WTC11 (cell line): ENCODE measurements at regions not wholly inside any gene's neighbourhood (a gene's known extent, or its start where the extent isn't known, plus 50 kb on each side); places are given as distances from the start of the nearest gene placed in this dataset.

Source experiments
- ATAC-seq: fragments of 200-7000 bp; cut with Tn5 transposase; 2 replicates; pipeline ENCODE4 v1.10.0; 2021; ENCODE audit warnings: mild to moderate bottlenecking, moderate library complexity
- CTCF ChIA-PET: fragments of 300-600 bp; sonication (Branson Sonifier 250); formaldehyde crosslinking; loops from one replicate; lab custom pipeline; 2021; ENCODE audit warnings: antibody characterized with exemption; lab: Charles Lee
- POLR2A ChIA-PET: fragments of 350-600 bp; sonication (Branson Sonifier 250); formaldehyde crosslinking; loops from one replicate; lab custom pipeline; 2021; ENCODE audit warnings: antibody characterized with exemption; lab: Charles Lee
- DNase-seq: peaks from one replicate; pipeline ENCODE4 v3.0.0; 2021; ENCODE audit warnings: low spot score
- H3K27ac Mint-ChIP-seq: 2 replicates; pipeline ENCODE4 v1.8.0; 2021; ENCODE audit warnings: mixed read lengths
- H3K27me3 Mint-ChIP-seq: 2 replicates; pipeline ENCODE4 v1.8.0; 2021; ENCODE audit warnings: low read depth, mild to moderate bottlenecking, moderate library complexity, mixed read lengths
- H3K36me3 Mint-ChIP-seq: 2 replicates; pipeline ENCODE4 v1.8.0; 2021; ENCODE audit warnings: mixed read lengths
- H3K4me1 Mint-ChIP-seq: 2 replicates; pipeline ENCODE4 v1.8.0; 2022; ENCODE audit warnings: mixed read lengths
- H3K4me3 Mint-ChIP-seq: 2 replicates; pipeline ENCODE4 v1.8.0; 2021; ENCODE audit warnings: mild to moderate bottlenecking, moderate library complexity, mixed read lengths
- H3K9me3 Mint-ChIP-seq: 2 replicates; pipeline ENCODE4 v1.8.0; 2021; ENCODE audit warnings: mixed read lengths
- ATF1 ChIP-seq: sonication (generic); formaldehyde crosslinking; IDR thresholded peaks from 2 replicates; pipeline ENCODE4 v1.8.1; 2023; ENCODE audit warnings: mild to moderate bottlenecking, moderate library complexity, missing genetic modification reagents
- CREM ChIP-seq: sonication (generic); formaldehyde crosslinking; IDR thresholded peaks from 2 replicates; pipeline ENCODE4 v1.8.1; 2022; ENCODE audit warnings: mild to moderate bottlenecking, missing genetic modification reagents, moderate library complexity
- ESRRA ChIP-seq: sonication (generic); formaldehyde crosslinking; IDR thresholded peaks from 2 replicates; pipeline ENCODE4 v1.8.1; 2022; ENCODE audit warnings: mild to moderate bottlenecking, missing genetic modification reagents, borderline replicate concordance
- GABPB1 ChIP-seq: sonication (generic); formaldehyde crosslinking; IDR thresholded peaks from 2 replicates; pipeline ENCODE4 v1.8.1; 2023; ENCODE audit warnings: mild to moderate bottlenecking, missing genetic modification reagents
- GRHL2 ChIP-seq: fragments of 250-450 bp; sonication (Bioruptor Pico); IDR thresholded peaks from 2 replicates; pipeline ENCODE4 v1.8.0; 2022; ENCODE audit warnings: mild to moderate bottlenecking, moderate library complexity; ENCODE audit not compliant: insufficient replicate concordance, severe bottlenecking
- HMGA2 ChIP-seq: fragments of 250-450 bp; sonication (Bioruptor Pico); IDR thresholded peaks from 2 replicates; pipeline ENCODE4 v1.4.0; 2021; ENCODE audit warnings: mild to moderate bottlenecking, moderate library complexity
- KAT7 ChIP-seq: sonication (generic); formaldehyde crosslinking; IDR thresholded peaks from 2 replicates; pipeline ENCODE4 v1.8.1; 2023; ENCODE audit warnings: missing genetic modification reagents, mild to moderate bottlenecking, borderline replicate concordance
- NFATC4 ChIP-seq: fragments of 250-450 bp; sonication (Bioruptor Pico); IDR thresholded peaks from 2 replicates; pipeline ENCODE4 v1.9.0; 2021; ENCODE audit warnings: mild to moderate bottlenecking
- NFE2L1 ChIP-seq: sonication (generic); formaldehyde crosslinking; IDR thresholded peaks from 2 replicates; pipeline ENCODE4 v1.8.1; 2023; ENCODE audit warnings: missing genetic modification reagents
- OVOL2 ChIP-seq: fragments of 250-450 bp; sonication (Bioruptor Pico); IDR thresholded peaks from 2 replicates; pipeline ENCODE4 v1.9.0; 2021; ENCODE audit warnings: mild to moderate bottlenecking, borderline replicate concordance
- RORB ChIP-seq: fragments of 250-450 bp; sonication (Bioruptor Pico); IDR thresholded peaks from 2 replicates; pipeline ENCODE4 v1.9.0; 2021; ENCODE audit warnings: mild to moderate bottlenecking
- SMAD3 ChIP-seq: sonication (generic); formaldehyde crosslinking; IDR thresholded peaks from 2 replicates; pipeline ENCODE4 v1.8.0; 2022; ENCODE audit warnings: missing genetic modification reagents, mild to moderate bottlenecking, borderline replicate concordance
- TCF7 ChIP-seq: sonication (generic); formaldehyde crosslinking; IDR thresholded peaks from 2 replicates; pipeline ENCODE4 v1.8.0; 2022; ENCODE audit warnings: mild to moderate bottlenecking, low read depth, missing genetic modification reagents, moderate library complexity
- ZNF121 ChIP-seq: sonication (generic); formaldehyde crosslinking; IDR thresholded peaks from 2 replicates; pipeline ENCODE4 v1.8.0; 2023; ENCODE audit warnings: missing genetic modification reagents
- ZNF219 ChIP-seq: sonication (generic); formaldehyde crosslinking; IDR thresholded peaks from 2 replicates; pipeline ENCODE4 v1.8.0; 2023; ENCODE audit warnings: missing genetic modification reagents, mild to moderate bottlenecking, borderline replicate concordance
- ZNF317 ChIP-seq: sonication (generic); formaldehyde crosslinking; IDR thresholded peaks from 2 replicates; pipeline ENCODE4 v1.8.1; 2023; ENCODE audit warnings: low read depth, mild to moderate bottlenecking, moderate library complexity, missing genetic modification reagents, borderline replicate concordance
- TF ChIP-seq, protein P1 (sequence below): sonication (generic); formaldehyde crosslinking; IDR thresholded peaks from 2 replicates; pipeline ENCODE4 v1.8.1; 2022; ENCODE audit warnings: low read depth, missing genetic modification reagents, borderline replicate concordance
- TF ChIP-seq, protein P2 (sequence below): fragments of 250-450 bp; sonication (Bioruptor Pico); IDR thresholded peaks from 2 replicates; pipeline ENCODE4 v1.8.0; 2021; ENCODE audit warnings: mild to moderate bottlenecking
- TF ChIP-seq, protein P3 (sequence below): fragments of 250-450 bp; sonication (Bioruptor Pico); IDR thresholded peaks from 2 replicates; pipeline ENCODE4 v1.9.0; 2021; ENCODE audit warnings: mild to moderate bottlenecking
- TF ChIP-seq, protein P4 (sequence below): fragments of 250-450 bp; sonication (Bioruptor Pico); IDR thresholded peaks from 2 replicates; pipeline ENCODE4 v1.9.0; 2021; ENCODE audit warnings: moderate library complexity, mild to moderate bottlenecking, inconsistent platforms, borderline replicate concordance
- TF ChIP-seq, protein P5 (sequence below): sonication (generic); formaldehyde crosslinking; IDR thresholded peaks from 2 replicates; pipeline ENCODE4 v1.8.0; 2022; ENCODE audit warnings: mild to moderate bottlenecking, missing genetic modification reagents
- TF ChIP-seq, protein P6 (sequence below): sonication (generic); formaldehyde crosslinking; IDR thresholded peaks from 2 replicates; pipeline ENCODE4 v1.8.1; 2022; ENCODE audit warnings: mild to moderate bottlenecking, missing genetic modification reagents, moderate library complexity, borderline replicate concordance
- TF ChIP-seq, protein P7 (sequence below): sonication (generic); formaldehyde crosslinking; IDR thresholded peaks from 2 replicates; pipeline ENCODE4 v1.8.0; 2022; ENCODE audit warnings: mild to moderate bottlenecking, missing genetic modification reagents
- TF ChIP-seq, protein P8 (sequence below): sonication (generic); formaldehyde crosslinking; IDR thresholded peaks from 2 replicates; pipeline ENCODE4 v1.8.1; 2022; ENCODE audit warnings: mild to moderate bottlenecking, moderate library complexity, missing genetic modification reagents

DNA sequence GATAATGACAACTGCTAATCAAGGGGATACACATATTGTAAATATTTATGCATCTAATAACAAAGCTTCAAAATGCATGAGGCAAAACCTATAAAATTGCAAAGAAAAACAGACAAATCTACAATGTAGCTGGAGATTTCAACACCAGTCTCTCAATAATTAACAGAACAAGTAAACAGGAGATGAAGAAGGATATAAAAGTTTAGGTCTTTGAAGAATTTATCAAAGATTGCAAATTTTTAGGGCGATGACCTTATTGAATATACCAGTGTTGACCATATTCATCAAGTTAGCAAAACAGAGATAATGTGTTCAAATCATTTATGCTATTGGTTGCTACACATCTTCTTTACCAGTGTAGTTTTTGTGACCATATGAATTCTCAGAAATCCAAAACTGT lies 237.8 kb upstream of the SGK1 start:
- no peaks in the 10 kb centered on the region for H3K36me3 Mint-ChIP-seq
- POLR2A ChIA-PET: no interaction called here
- TF ChIP-seq HMGA2 (CRISPR knock-in tag): no peak
- no peak for TF ChIP-seq CREM
- TF ChIP-seq, protein P1, sequence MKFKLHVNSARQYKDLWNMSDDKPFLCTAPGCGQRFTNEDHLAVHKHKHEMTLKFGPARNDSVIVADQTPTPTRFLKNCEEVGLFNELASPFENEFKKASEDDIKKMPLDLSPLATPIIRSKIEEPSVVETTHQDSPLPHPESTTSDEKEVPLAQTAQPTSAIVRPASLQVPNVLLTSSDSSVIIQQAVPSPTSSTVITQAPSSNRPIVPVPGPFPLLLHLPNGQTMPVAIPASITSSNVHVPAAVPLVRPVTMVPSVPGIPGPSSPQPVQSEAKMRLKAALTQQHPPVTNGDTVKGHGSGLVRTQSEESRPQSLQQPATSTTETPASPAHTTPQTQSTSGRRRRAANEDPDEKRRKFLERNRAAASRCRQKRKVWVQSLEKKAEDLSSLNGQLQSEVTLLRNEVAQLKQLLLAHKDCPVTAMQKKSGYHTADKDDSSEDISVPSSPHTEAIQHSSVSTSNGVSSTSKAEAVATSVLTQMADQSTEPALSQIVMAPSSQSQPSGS (CRISPR knock-in tag): no peak
- TF ChIP-seq, protein P2, sequence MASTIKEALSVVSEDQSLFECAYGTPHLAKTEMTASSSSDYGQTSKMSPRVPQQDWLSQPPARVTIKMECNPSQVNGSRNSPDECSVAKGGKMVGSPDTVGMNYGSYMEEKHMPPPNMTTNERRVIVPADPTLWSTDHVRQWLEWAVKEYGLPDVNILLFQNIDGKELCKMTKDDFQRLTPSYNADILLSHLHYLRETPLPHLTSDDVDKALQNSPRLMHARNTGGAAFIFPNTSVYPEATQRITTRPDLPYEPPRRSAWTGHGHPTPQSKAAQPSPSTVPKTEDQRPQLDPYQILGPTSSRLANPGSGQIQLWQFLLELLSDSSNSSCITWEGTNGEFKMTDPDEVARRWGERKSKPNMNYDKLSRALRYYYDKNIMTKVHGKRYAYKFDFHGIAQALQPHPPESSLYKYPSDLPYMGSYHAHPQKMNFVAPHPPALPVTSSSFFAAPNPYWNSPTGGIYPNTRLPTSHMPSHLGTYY: no peak
- no peak for TF ChIP-seq ZNF219 (CRISPR knock-in tag)
- TF ChIP-seq RORB: no peak
- TF ChIP-seq OVOL2: no peak
- no peak for TF ChIP-seq ATF1 (CRISPR knock-in tag)
- TF ChIP-seq GABPB1 (CRISPR knock-in tag): no peak
- TF ChIP-seq NFE2L1 (CRISPR knock-in tag): no peak
- TF ChIP-seq ESRRA (CRISPR knock-in tag): no peak
- TF ChIP-seq, protein P3, sequence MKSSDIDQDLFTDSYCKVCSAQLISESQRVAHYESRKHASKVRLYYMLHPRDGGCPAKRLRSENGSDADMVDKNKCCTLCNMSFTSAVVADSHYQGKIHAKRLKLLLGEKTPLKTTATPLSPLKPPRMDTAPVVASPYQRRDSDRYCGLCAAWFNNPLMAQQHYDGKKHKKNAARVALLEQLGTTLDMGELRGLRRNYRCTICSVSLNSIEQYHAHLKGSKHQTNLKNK: no peak
- TF ChIP-seq KAT7 (CRISPR knock-in tag): no peak
- TF ChIP-seq, protein P4, sequence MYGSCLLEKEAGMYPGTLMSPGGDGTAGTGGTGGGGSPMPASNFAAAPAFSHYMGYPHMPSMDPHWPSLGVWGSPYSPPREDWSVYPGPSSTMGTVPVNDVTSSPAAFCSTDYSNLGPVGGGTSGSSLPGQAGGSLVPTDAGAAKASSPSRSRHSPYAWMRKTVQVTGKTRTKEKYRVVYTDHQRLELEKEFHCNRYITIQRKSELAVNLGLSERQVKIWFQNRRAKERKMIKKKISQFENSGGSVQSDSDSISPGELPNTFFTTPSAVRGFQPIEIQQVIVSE: no peak
- TF ChIP-seq ZNF317: no peak
- TF ChIP-seq, protein P5, sequence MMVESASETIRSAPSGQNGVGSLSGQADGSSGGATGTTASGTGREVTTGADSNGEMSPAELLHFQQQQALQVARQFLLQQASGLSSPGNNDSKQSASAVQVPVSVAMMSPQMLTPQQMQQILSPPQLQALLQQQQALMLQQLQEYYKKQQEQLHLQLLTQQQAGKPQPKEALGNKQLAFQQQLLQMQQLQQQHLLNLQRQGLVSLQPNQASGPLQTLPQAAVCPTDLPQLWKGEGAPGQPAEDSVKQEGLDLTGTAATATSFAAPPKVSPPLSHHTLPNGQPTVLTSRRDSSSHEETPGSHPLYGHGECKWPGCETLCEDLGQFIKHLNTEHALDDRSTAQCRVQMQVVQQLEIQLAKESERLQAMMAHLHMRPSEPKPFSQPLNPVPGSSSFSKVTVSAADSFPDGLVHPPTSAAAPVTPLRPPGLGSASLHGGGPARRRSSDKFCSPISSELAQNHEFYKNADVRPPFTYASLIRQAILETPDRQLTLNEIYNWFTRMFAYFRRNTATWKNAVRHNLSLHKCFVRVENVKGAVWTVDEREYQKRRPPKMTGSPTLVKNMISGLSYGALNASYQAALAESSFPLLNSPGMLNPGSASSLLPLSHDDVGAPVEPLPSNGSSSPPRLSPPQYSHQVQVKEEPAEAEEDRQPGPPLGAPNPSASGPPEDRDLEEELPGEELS (CRISPR knock-in tag): no peak
- TF ChIP-seq ZNF121 (CRISPR knock-in tag): no peak
- no peak for TF ChIP-seq SMAD3 (CRISPR knock-in tag)
- DNase-seq (no peak), ATAC-seq (no peak)
- H3K27me3 Mint-ChIP-seq: no peaks in the 10 kb centered on the region
- no peaks in the 10 kb centered on the region for H3K9me3 Mint-ChIP-seq
- CTCF ChIA-PET: interaction anchor here (0.6 kb wide), 2 partner anchors 267 to 434 kb away, joined by 3 read pairs; no protein-coding TSS in a partner anchor
- H3K27ac Mint-ChIP-seq: no peak overlapping the region
- no peak overlapping the region for H3K4me3 Mint-ChIP-seq
- H3K4me1 Mint-ChIP-seq: peaks cover 10% of the 10 kb centered on the region

DNA sequence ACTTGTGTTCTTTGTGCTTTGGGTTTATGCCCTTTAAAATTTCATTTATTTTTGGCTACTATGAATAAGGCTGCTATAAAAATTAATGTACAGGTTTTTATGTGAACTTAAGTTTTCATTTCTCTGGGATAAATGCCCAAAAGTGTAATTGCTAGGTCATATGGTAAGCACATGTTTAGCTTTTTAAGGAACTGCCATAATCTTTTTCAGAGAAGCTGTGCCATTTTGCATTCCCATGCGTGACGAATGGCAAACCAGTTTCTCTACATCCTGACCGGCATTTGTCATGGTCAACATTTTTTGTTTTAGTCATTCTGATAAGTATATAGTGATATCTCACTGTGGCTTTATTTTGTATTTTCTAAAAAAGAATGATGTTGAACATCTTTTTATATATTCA lies 236.0 kb upstream of the SGK1 start:
- H3K27me3 Mint-ChIP-seq: no peaks in the 10 kb centered on the region
- H3K4me1 Mint-ChIP-seq: peaks cover 19% of the 10 kb centered on the region
- CTCF ChIA-PET: no interaction called here
- DNase-seq (no peak), ATAC-seq (no peak)
- no peaks in the 10 kb centered on the region for H3K9me3 Mint-ChIP-seq
- POLR2A ChIA-PET: no interaction called here
- H3K27ac Mint-ChIP-seq: no peak overlapping the region
- no peaks in the 10 kb centered on the region for H3K36me3 Mint-ChIP-seq
- H3K4me3 Mint-ChIP-seq: no peak overlapping the region
- TF ChIP-seq ATF1 (CRISPR knock-in tag): no peak
- TF ChIP-seq, protein P5 (CRISPR knock-in tag): no peak
- TF ChIP-seq, protein P6, sequence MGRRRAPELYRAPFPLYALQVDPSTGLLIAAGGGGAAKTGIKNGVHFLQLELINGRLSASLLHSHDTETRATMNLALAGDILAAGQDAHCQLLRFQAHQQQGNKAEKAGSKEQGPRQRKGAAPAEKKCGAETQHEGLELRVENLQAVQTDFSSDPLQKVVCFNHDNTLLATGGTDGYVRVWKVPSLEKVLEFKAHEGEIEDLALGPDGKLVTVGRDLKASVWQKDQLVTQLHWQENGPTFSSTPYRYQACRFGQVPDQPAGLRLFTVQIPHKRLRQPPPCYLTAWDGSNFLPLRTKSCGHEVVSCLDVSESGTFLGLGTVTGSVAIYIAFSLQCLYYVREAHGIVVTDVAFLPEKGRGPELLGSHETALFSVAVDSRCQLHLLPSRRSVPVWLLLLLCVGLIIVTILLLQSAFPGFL (CRISPR knock-in tag): no peak
- no peak for TF ChIP-seq NFATC4
- TF ChIP-seq TCF7: no peak
- TF ChIP-seq GRHL2 (CRISPR knock-in tag): no peak
- TF ChIP-seq, protein P7, sequence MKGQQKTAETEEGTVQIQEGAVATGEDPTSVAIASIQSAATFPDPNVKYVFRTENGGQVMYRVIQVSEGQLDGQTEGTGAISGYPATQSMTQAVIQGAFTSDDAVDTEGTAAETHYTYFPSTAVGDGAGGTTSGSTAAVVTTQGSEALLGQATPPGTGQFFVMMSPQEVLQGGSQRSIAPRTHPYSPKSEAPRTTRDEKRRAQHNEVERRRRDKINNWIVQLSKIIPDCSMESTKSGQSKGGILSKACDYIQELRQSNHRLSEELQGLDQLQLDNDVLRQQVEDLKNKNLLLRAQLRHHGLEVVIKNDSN: no peak
- TF ChIP-seq SMAD3 (CRISPR knock-in tag): no peak
- TF ChIP-seq, protein P8, sequence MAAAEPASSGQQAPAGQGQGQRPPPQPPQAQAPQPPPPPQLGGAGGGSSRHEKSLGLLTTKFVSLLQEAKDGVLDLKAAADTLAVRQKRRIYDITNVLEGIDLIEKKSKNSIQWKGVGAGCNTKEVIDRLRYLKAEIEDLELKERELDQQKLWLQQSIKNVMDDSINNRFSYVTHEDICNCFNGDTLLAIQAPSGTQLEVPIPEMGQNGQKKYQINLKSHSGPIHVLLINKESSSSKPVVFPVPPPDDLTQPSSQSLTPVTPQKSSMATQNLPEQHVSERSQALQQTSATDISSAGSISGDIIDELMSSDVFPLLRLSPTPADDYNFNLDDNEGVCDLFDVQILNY (CRISPR knock-in tag): no peak
- TF ChIP-seq OVOL2: no peak
